GM23248 (cell line): ENCODE measurements at regions not wholly inside any gene's neighbourhood (a gene's known extent, or its start where the extent isn't known, plus 50 kb on each side); places are given as distances from the start of the nearest gene placed in this dataset.

Experiments used
- DNase-seq: peaks from one replicate; pipeline ENCODE4 v3.0.0-alpha.2; 2015
- H2AFZ ChIP-seq: fragments of 200-600 bp; sonication (generic); 2 replicates; pipeline ENCODE4 v1.6.1; 2016; ENCODE audit warnings: antibody characterized with exemption
- H3F3A ChIP-seq: fragments of 200-600 bp; sonication (generic); 2 replicates; pipeline ENCODE4 v1.6.1; 2016; ENCODE audit warnings: mild to moderate bottlenecking, antibody characterized with exemption, mixed run types; ENCODE audit not compliant: insufficient read depth
- H3K27ac ChIP-seq: fragments of 200-600 bp; sonication (generic); 2 replicates; pipeline ENCODE4 v1.5.1; 2016; ENCODE audit warnings: mild to moderate bottlenecking
- H3K27me3 ChIP-seq: fragments of 200-600 bp; sonication (generic); replicated peaks from 2 replicates; pipeline ENCODE4 v1.6.1; 2016; ENCODE audit warnings: mild to moderate bottlenecking; ENCODE audit not compliant: insufficient read depth
- H3K36me3 ChIP-seq: fragments of 200-600 bp; sonication (generic); 2 replicates; pipeline ENCODE4 v1.6.1; 2016; ENCODE audit warnings: low read depth, mild to moderate bottlenecking
- H3K4me1 ChIP-seq: fragments of 200-600 bp; sonication (generic); 2 replicates; pipeline ENCODE4 v1.6.1; 2016; ENCODE audit warnings: mild to moderate bottlenecking; ENCODE audit not compliant: insufficient read depth
- H3K4me2 ChIP-seq: fragments of 200-600 bp; sonication (generic); one replicate; pipeline ENCODE4 v1.6.1; 2016; ENCODE audit warnings: mild to moderate bottlenecking; ENCODE audit not compliant: unreplicated experiment
- H3K4me3 ChIP-seq: fragments of 200-600 bp; sonication (generic); 2 replicates; pipeline ENCODE4 v1.5.1; 2016; ENCODE audit warnings: mild to moderate bottlenecking
- H3K79me2 ChIP-seq: fragments of 200-600 bp; sonication (generic); 2 replicates; pipeline ENCODE4 v1.6.1; 2016; ENCODE audit warnings: mild to moderate bottlenecking; ENCODE audit not compliant: insufficient read depth
- H3K9ac ChIP-seq: fragments of 200-600 bp; sonication (generic); 2 replicates; pipeline ENCODE4 v1.6.1; 2016; ENCODE audit warnings: mild to moderate bottlenecking
- H3K9me2 ChIP-seq: fragments of 200-600 bp; sonication (generic); 2 replicates; pipeline ENCODE4 v1.6.1; 2016; ENCODE audit warnings: mixed run types, mild to moderate bottlenecking, moderate library complexity; ENCODE audit not compliant: insufficient read depth
- H3K9me3 ChIP-seq: fragments of 200-600 bp; sonication (generic); one replicate; pipeline ENCODE4 v1.6.1; 2017; ENCODE audit warnings: low read depth
- H4K20me1 ChIP-seq: fragments of 200-600 bp; sonication (generic); 2 replicates; pipeline ENCODE4 v1.6.0; 2016; ENCODE audit not compliant: insufficient read depth
- EZH2 ChIP-seq: fragments of 200-600 bp; sonication (generic); IDR thresholded peaks from 2 replicates; pipeline ENCODE4 v1.6.1; 2018; ENCODE audit warnings: antibody characterized with exemption, mild to moderate bottlenecking; ENCODE audit not compliant: insufficient read depth, poor library complexity, severe bottlenecking
- EZH2phosphoT487 ChIP-seq: fragments of 200-600 bp; sonication (generic); IDR thresholded peaks from 2 replicates; pipeline ENCODE4 v1.6.1; 2018; ENCODE audit warnings: antibody characterized with exemption, moderate library complexity, mild to moderate bottlenecking, low read depth; ENCODE audit not compliant: insufficient read depth
- WGBS, 2 experiments: methylation state at CpG; one replicate each; pipeline ENCODE4 v1.1.6; 2015 to 2017; ENCODE audit warnings: low lambda C conversion rate in 2 of 2, low coverage in 1 of 2; ENCODE audit errors: missing lambda C conversion rate in 2 of 2; 5-methylcytosine and 5-hydroxymethylcytosine counted together
- in situ Hi-C: fragments of 300-500 bp; cut with MboI; formaldehyde crosslinking; loops from 2 replicates; pipeline ENCODE4 v1.15.0; 2020

DNA sequence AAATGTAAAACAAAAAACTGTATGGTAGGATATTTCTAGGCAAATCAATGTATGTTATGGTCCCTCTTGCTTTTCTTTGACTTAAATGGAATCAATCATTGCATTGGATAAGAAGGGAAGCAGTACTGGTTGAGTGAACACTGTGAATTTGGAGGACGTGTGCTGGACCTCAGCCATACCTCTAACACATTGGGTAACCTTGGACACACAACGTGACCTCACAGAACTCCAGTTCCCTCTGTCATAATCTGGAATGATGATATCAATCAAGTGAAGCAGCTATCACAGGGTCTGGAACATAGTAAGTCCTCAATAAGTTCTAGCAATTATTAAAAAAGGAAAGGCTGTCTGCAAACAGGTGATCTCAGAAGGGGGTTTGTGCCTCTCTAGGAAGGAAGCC, 474.9 kb upstream of the TCF4 start:
- H3K4me3 ChIP-seq, result no peak overlapping the region
- no peaks in the 10 kb centered on the region for H3K9me2 ChIP-seq
- 66% methylated on average over 2 of the region's 2 CpGs for WGBS, 2 experiments
- no peaks in the 10 kb centered on the region for H3K9me3 ChIP-seq
- in situ Hi-C loops, result no loop called here
- TF ChIP-seq EZH2phosphoT487, result no peak
- H2AFZ ChIP-seq, result no peak overlapping the region
- H3K4me1 ChIP-seq, result peaks cover 2% of the 10 kb centered on the region
- no peak for DNase-seq
- H3K27me3 ChIP-seq, result no peaks in the 10 kb centered on the region
- H4K20me1 ChIP-seq, result no peaks in the 10 kb centered on the region
- H3K27ac ChIP-seq, result no peak overlapping the region
- no peaks in the 10 kb centered on the region for H3K36me3 ChIP-seq
- no peak overlapping the region for H3K4me2 ChIP-seq
- no peaks in the 10 kb centered on the region for H3K79me2 ChIP-seq
- no peak overlapping the region for H3K9ac ChIP-seq
- peaks cover 8% of the 10 kb centered on the region; the same call in 1 of the 2 replicates for H3F3A ChIP-seq

DNA sequence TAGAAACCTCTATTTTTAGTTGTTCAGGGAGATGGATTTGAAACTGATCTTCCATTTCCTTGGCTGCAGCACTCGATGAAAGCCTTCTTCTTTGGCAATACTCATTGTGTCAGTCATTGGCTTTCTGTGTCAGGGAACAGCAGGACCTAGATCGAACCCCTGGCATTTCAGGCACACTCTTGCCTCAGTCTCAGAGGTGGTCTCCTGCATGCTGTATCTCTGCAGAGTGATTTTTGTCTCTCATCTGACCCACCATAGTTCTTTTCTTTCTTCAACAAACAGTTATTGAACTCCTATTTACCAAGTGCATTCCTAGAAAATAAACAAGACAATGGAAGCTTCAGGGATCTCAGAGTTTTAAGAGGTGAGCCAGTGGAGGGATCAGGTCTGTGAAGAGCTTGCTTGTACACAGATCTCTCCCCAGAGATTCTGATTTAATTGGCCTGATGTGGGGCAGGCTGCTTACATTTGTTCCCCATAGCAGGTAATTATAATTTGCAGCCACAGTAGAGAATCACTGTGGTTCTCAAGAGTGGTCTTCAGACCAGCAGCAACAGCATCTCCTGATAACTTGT, 473.1 kb upstream of the TCF4 start:
- H3K9me3 ChIP-seq, result no peaks in the 10 kb centered on the region
- H3K27ac ChIP-seq, result no peak overlapping the region
- H3K4me3 ChIP-seq, result no peak overlapping the region
- no peak overlapping the region for H2AFZ ChIP-seq
- no peaks in the 10 kb centered on the region for H4K20me1 ChIP-seq
- H3K79me2 ChIP-seq, result no peaks in the 10 kb centered on the region
- in situ Hi-C loops, result no loop called here
- DNase-seq, result no peak
- H3K36me3 ChIP-seq, result no peaks in the 10 kb centered on the region
- H3K4me1 ChIP-seq, result no peaks in the 10 kb centered on the region
- no peak overlapping the region for H3K4me2 ChIP-seq
- no peaks in the 10 kb centered on the region for H3K27me3 ChIP-seq
- TF ChIP-seq EZH2phosphoT487, result no peak
- TF ChIP-seq EZH2, result no peak
- H3K9me2 ChIP-seq, result no peaks in the 10 kb centered on the region
- WGBS, 2 experiments, result 53 to 69% methylated on average over 2 of the region's 2 CpGs
- no peaks in the 10 kb centered on the region for H3F3A ChIP-seq
- no peak overlapping the region for H3K9ac ChIP-seq

DNA sequence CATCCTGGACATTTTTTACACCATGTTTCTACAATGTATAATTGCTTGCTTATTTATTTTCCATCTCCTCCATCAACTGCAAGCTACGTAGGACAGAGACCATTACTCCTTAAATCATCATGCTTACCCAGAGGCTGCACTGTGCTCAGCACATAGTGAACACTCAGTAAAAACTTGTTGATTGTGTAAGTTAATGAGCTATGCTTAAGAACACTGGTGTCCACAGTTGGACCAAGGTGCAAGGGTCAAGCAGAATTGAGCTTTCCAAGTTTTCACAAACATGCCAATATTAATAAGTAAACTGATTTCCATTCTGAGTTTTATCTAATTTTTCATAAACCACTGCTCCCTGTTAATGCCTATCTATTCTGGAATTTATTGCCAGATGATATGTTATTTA, 464.2 kb upstream of the TCF4 start:
- Histone ChIP-seq H3F3A (no peaks in the 10 kb centered on the region), H3K27ac (no peak overlapping the region), H3K9me2 (no peaks in the 10 kb centered on the region; the same call in 1 of the 2 replicates), H3K9me3 (no peaks in the 10 kb centered on the region), H3K36me3 (no peaks in the 10 kb centered on the region), H4K20me1 (no peaks in the 10 kb centered on the region), H3K4me2 (no peak overlapping the region), H2AFZ (no peak overlapping the region), H3K4me3 (no peak overlapping the region), H3K27me3 (no peaks in the 10 kb centered on the region), H3K79me2 (no peaks in the 10 kb centered on the region), H3K9ac (no peak overlapping the region), H3K4me1 (no peaks in the 10 kb centered on the region)
- TF ChIP-seq EZH2 (no peak), EZH2phosphoT487 (no peak)
- 88 to 90% methylated on average over 1 of the region's 1 CpG for WGBS, 2 experiments
- in situ Hi-C loops, result no loop called here
- no peak for DNase-seq

- no peak for DNase-seq
- Histone ChIP-seq H2AFZ (no peak overlapping the region), H4K20me1 (no peaks in the 10 kb centered on the region), H3K4me1 (no peaks in the 10 kb centered on the region), H3K27ac (no peak overlapping the region), H3K27me3 (no peaks in the 10 kb centered on the region), H3K4me2 (no peak overlapping the region), H3K4me3 (no peak overlapping the region), H3F3A (no peaks in the 10 kb centered on the region), H3K9me3 (no peaks in the 10 kb centered on the region), H3K79me2 (no peaks in the 10 kb centered on the region), H3K36me3 (no peaks in the 10 kb centered on the region), H3K9me2 (no peaks in the 10 kb centered on the region), H3K9ac (no peak overlapping the region)
- in situ Hi-C loops, result no loop called here
- no peak for TF ChIP-seq EZH2phosphoT487
- TF ChIP-seq EZH2, result no peak
- WGBS, 2 experiments, result 90 to 95% methylated on average over 1 of the region's 1 CpG
These were observed 456.2 kb upstream of the TCF4 start for GRCh38 chr18:56044239-56044638.

DNA sequence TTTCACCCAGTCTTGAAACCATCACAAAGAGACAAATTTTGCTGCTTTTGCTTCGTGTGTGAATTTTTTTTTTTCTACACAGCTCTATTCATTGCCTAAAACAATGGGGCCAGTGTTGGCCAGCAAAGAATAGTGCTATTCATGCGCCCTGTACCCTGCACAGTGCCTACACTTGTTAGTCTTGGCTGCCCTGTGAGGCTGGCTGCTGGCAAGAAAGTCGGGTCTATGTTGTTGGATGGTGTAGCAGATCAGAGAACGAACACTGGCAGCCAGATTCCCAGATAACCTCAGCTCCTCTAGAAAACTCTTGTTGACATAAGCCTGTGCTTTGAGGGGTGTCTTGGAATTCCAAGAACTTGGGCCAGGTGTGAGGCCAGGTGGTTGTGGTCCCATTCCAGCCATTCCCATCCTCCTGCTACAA, 455.7 kb upstream of the TCF4 start:
- no peaks in the 10 kb centered on the region for H3F3A ChIP-seq
- H3K4me3 ChIP-seq, result no peak overlapping the region
- H3K4me2 ChIP-seq, result no peak overlapping the region
- H4K20me1 ChIP-seq, result no peaks in the 10 kb centered on the region
- H3K4me1 ChIP-seq, result no peaks in the 10 kb centered on the region
- H3K9ac ChIP-seq, result no peak overlapping the region
- no peaks in the 10 kb centered on the region for H3K79me2 ChIP-seq
- no peak overlapping the region for H2AFZ ChIP-seq
- H3K27me3 ChIP-seq, result no peaks in the 10 kb centered on the region
- no peak for DNase-seq
- no peaks in the 10 kb centered on the region for H3K9me2 ChIP-seq
- H3K27ac ChIP-seq, result no peak overlapping the region
- TF ChIP-seq EZH2 (no peak), EZH2phosphoT487 (no peak)
- H3K9me3 ChIP-seq, result no peaks in the 10 kb centered on the region
- in situ Hi-C loops, result no loop called here
- H3K36me3 ChIP-seq, result no peaks in the 10 kb centered on the region
- 77 to 79% methylated on average over 4 of the region's 4 CpGs for WGBS, 2 experiments
